ENCODE measurements at regions not wholly inside any gene's neighbourhood (a gene's known extent, or its start where the extent isn't known, plus 50 kb on each side); places are given as distances from the start of the nearest gene placed in this dataset.

DNA sequence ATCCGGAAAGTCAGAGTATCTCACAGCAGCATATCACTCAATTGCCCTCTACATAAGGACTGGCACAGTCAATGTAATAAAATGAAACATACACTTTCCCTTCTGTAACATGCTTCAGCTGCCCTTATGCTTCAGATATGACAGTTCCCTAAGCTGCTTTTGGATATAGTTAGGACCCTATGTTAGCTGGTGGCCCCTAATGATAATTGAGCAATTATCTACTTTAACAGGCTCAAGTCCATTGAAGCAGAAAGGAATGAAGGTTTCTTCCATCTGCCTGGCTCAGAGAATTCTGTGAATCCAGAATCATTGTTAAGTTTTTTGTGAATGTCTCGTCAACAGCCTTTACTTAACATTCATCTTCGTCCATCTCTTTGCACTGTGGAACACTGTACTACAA, 951.2 kb upstream of the DIAPH2 start:
- TF ChIP-seq YY1 (IDR thresholded peaks at IDR 0.05; ENCODE audit: low read depth) (no peak), FOXM1 (IDR thresholded peaks at IDR 0.05; ENCODE audit: borderline replicate concordance, low read depth) (no peak), RAD21 (IDR thresholded peaks at IDR 0.05; ENCODE audit: low read depth) (no peak), EP300 (IDR thresholded peaks at IDR 0.05; ENCODE audit: borderline replicate concordance) (no peak), EGR1 (IDR thresholded peaks at IDR 0.05) (no peak), CREB1 (IDR thresholded peaks at IDR 0.05; ENCODE audit: low read depth) (no peak), TEAD4 (IDR thresholded peaks at IDR 0.05) (no peak)

Measured in Ishikawa (cell line).